T-helper 1 cell treated with Interleukin-12 subunit alpha and Interleukin-12 subunit beta and Interleukin-4 antibody, amounts not matched to agents 30 ng/mL and 1 ng/mL, for 36 hours (primary cell): ENCODE measurements at regions not wholly inside any gene's neighbourhood (a gene's known extent, or its start where the extent isn't known, plus 50 kb on each side); places are given as distances from the start of the nearest gene placed in this dataset.
"Not testable (repeated sequence)": the region's sequence is repeated elsewhere in the genome, so short reads cannot be mapped to it uniquely, and the experiment has no call there.

Experiments used
- intact Hi-C: fragments of 100-400 bp; cut with micrococcal nuclease; formaldehyde crosslinking; loops from one replicate; pipeline ENCODE4 v1.15.1; 2024

DNA sequence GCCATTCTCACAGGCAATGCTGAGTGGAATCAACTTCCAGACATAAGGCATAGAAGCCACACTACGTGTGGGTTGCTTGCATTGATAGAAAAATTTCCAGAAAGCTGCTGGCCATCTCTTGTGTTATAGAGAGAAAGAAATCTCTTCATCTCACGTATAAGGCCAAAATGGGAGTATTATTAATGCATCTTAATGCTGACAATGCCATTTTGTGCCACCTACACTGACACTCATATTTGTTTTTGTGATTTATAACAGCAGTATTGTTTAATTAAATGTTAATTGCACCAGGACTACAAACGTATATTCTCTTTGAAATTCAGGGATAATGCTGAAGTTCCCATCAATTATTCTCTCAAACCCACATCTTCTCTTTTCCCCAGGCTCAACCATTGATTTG, 56.1 kb upstream of the TMEM132D start:
- intact Hi-C loops, result no loop called here

DNA sequence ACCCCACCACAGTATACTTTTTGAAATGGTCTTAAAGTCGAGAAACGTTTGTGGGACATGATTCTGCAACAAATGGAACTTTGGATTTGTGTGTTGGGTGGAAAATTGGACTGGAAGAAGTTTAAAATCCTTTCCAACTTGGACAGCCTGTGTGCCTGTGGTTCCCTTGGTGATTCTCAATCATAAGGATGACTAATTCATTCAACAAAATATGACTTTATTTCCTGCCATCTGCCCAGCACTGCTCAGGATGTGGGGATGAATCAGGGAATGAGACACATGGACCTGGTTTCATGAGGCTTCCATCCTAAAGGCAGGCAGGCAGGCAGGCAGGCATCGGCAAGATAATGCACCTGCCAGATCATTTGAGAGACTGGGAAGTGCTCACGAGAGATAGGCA, 57.3 kb upstream of the TMEM132D start:
- intact Hi-C loops, result no loop called here

DNA sequence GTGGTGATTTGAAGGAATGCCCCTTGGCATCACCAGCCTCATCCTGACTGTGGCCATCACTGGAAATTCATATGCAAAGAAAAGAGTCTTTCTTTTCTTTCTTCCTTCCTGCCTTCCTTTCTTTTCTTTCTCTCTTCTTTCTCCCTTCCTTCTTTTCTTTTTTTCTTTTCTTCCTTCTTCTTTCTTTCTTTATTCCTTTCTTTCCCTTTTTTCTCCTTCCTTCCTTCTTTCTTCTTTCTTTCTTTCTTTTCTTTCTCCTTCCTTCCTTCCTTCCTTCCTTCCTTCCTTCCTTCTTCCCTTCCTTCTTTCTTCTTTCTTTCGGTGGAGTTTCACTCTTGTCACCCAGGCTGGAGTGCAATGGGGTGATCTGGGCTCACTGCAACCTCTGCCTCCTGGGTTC, 58.0 kb upstream of the TMEM132D start:
- intact Hi-C loops, result no loop called here

DNA sequence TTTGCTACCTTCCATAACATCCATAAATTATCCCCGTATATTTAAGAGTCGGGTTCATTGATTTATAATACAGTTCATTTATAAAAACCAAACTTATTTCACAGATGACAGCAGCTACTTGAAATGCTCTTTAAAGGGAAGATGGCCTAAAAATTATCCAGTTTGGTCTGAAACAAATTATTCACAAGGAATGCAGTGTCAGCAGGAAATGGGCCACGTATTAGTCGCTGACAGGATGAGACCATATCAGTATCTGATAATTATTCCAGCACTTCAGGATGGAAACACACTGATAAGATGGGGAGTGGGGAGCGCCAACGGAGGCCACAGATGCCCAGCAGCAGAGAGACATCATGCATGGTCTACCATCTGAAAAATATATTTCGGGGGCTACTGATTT, 60.5 kb upstream of the TMEM132D start:
- intact Hi-C loops, result no loop called here

DNA sequence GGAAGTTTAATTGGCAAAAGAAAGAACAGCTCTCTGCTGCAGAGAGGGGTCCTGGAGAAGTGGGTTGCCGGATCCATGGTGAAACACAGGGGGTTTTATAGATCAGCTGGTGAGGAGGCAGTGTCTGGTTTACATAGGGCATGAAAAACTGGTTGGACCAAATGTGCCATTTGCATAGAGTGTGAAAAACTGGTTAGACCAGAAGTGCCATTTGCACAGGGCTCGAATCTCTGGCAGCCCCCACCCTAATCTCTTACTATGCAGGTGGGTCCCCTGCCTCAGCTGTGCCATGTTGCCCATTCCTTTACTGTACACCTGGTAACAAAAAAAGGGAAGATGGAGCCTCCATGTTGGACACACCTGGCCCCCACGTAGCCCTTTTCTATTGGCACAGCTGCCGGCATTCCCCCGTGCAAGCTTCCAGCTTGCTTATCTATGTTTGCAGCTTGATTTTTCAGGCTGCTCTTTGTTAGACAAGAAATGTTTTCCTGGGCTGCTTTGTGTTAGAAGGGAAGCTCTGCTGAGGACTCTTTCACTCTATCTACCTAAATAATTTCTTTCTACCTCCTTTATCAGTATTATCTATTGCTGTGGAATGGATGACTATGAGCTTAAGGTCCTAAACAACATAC, 61.1 kb upstream of the TMEM132D start:
- intact Hi-C loops, result no loop called here

DNA sequence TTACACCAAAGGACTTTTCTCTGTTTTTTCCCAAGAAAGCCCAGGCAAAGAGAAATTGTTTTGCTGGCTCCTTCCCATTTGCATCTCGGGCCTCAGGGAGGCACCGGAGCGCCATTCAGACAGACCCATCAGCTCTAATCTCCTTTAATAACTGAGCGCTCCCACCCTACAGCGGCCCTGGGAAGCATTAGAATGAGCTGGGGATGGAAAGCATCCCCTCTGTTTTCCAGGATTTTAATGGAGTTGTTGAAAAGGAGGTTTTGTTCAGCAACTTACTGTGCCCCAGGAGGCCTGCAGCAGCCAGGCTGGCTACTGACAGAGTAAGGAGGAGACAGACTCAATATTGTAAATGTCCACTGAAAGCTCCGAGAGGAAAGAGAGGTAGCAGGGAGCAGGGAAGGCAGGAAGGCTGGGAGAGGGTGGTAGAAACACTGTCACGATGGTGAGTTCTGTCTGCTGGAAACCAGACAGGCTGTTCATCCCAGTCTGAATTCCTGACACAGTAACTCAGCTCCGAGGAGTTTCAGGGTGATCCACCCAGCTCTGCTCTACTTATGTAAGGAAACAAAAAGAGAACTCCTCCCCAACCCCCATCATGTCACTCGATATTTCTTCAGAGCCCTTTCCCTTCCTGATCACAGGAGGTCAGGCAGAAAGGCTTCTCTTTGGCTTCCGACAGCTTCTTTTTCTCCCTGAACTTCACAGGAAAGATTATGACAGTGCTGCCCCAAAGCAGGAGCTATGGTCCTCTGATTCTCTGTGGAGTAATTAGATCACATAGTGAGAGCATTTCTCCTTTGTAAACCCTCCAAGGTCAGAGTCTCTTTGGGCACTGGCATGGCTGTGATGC, 62.5 kb upstream of the TMEM132D start:
- intact Hi-C loops, result no loop called here

DNA sequence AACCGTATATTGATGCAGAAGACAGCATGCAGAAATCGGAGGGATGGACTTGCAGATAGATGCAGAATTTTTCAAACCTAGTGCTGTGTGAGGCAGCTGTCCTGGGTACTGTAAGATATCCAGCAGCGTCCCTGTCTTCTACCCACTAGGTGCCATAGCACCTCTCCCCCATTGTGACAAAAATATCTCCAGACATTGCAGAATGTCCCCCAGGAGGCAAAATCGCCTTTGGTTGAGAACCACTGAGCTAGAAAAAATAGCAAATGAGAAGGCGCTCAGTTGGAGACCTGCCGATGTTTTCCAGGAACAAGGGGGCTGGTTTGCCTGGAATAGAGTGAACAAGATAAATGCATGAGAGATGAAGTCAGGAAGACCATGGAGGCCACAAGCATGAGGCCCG, 67.9 kb upstream of the TMEM132D start:
- intact Hi-C loops, result no loop called here

DNA sequence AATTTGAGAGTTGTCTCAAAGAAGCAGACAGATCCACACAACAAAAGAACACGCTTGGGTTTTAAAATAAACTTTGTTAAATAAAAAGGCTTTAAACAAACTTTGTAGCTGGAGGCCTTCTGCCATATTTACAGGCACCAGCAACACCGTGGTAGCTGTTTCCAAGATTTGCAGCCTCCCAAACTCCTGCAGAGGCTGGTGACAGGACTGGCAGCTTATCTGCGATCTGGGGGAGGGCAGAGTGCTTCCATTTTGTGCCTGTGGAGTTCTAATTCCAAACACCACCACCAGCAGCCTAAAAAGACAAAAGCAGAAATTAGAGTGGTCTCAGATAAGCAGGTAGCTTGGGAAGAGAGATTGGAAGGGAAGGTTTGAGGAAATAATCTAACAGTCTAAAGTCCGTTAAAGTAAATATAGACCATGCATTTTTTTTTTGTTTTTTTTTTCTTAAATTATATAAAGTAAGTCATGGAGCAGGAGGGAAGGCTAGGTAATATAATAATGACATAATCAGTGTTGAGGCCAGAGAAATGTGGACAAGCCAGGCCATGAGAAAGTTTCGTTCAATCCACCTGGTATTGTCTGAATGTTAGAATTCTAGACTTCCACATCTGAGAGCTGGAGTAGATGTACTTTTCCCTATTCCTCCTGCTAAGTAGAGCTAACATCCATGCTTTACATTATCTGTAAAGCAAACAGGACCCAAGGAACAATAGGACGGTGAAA, 69.6 kb upstream of the TMEM132D start:
- intact Hi-C loops, result no loop called here

DNA sequence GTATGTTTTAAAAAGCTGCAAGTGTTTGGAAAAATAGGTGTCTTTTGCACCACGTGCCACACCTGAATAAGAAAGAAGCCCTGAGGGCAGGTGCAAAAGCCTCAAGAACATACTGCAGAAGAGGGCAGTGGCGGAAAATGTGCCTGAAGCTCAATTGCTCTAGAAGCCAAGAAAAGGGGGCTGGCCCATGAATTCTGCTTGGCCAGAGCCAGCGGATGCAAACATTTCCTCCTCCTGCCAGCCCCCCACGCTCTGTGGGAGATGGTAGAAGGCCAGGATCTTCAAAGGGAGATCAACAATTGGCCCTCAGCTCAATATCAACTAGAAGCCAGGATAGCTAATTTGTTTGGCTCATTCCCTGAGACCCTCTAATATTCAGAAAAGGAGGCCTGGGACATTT, 80.3 kb upstream of the TMEM132D start:
- intact Hi-C loops, result no loop called here

DNA sequence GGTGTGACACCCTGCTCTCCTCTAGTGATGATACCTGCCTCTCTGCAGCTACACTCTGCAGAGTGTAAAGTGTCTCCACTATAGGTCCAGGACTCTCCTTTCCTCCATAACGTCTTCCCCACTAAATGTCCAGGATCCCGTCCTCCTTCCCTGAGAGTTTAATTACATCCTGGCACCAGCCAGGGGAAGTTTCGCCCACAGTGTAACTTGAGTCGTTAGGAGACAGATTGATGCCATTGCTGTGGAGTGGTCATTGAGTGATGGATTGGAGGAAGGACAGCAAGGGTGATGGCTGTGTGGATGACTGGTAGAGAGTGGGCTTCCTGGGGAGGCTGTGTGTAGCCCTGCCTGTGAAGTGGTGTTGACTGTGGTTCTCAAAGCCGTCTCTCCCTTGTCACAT, 84.0 kb upstream of the TMEM132D start:
- intact Hi-C loops, result no loop called here

DNA sequence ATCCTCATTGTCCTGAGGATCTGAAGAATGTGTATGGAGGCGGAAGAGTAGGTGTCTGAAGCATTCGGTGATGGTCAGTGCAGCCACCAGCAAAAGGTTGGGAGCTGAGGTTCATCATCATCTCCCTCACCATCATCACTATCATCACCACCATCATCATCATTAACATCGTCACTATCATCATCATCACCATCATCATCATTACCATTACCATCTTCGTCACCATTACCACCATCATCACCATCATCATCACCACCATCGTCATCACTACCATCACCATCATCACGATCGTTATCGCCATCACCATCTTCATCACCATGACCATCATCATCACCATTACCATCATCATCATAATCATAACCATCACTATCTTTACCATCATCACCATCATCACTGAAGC, 90.8 kb upstream of the TMEM132D start:
- intact Hi-C loops, result no loop called here

DNA sequence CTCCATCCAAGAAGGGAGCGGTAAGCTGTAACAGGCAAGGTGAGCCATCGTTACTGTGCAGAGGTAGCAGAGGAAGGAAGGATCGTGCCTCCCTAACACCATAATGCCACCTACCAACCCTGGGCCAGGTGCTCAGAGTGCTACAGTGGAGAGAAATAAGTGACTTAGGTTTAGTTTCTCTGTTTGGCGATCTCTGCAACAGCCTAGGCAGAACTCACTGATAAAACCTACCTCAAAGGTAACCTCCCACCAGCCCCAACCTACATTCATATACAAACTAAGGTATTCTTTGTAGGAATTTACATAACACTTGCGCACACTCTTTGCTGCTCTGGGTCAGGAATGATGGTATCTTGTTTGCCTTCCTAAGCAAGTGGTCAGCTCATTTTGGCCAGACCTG, 93.4 kb upstream of the TMEM132D start:
- intact Hi-C loops, result no loop called here

DNA sequence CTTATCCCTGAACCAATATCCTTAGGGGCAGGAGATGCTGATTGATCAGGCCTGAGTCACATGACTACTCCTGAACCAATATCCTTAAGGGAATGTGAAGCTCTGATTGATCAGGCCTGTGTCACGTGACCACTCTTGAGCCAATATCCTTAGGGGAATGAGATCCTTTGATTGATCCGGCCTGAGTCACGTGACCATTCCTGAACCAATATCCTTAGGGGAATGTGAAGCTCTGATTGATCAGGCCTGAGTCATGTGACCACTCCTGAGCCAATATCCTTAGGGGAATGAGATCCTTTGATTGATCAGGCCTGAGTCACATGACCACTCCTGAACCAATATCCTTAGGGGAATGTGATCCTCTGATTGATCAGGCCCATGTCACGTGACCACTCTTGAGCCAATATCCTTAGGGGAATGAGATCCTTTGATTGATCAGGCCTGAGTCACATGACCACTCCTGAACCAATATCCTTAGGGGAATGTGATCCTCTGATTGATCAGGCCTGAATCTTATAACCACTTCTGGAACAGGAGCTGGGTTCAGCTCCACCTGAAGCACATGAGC, 100.6 kb upstream of the TMEM132D start:
- intact Hi-C loops, result not testable (repeated sequence)

DNA sequence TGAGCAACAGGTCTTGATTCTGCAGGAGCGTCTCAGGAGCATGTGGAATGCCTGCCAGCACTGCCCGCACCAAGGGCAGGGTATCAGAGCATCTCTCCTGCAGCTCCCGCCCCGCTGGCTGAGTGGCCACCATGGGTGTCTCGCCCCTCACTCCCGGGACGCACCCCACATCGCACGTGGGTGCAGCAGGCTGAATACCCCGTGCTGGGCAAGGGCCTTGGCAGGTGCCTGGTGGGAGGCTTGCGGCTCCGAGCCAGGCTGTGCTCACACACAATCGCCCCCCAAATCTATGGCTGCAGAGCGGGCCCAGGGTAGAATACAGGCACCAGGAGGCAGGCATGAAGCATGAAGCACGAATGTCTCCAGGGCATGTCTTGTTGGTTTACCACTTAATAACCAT, 103.9 kb upstream of the TMEM132D start:
- intact Hi-C loops, result no loop called here

DNA sequence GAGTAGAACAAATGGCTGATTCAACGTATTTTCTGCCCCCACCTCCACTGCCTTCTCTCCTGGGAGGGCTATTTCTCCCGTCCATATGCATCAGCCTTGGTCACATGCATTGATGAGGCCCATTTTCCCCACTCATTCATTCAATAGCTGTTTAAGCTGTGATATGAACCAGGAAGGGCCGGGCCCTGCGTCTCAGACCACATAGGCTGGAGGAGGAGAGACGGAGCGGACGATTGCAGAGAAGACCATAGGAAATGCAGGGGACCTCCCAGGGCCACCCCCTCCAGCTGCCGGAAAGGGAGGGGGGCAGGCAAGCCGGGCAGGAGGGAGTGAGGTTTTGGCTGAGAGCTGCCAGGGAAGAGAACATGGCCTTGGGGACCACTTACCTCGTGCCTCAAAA, 104.4 kb upstream of the TMEM132D start:
- intact Hi-C loops, result no loop called here

DNA sequence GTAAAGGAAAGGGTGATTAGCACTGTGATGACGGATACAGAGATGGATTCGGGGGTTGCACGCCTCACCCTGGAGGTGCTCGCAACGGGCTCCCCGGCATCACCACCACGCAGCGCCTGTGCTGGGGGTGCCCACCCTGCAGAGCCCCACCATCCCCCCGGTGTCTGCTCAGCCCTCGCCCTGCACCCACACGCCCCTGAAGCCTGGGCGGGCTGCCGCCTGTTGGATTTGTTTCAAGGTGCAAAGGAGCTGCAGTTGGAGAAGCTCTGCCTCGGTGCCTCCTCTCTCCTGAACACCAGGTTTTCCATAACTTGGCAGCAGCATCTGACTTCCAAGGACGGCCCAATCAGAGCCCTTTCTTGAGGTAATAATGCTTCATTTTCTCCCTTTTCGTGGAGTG, 106.1 kb upstream of the TMEM132D start:
- intact Hi-C loops, result loop anchor here (5.0 kb wide), 1 partner anchor 1368 kb away; no protein-coding TSS in a partner anchor

DNA sequence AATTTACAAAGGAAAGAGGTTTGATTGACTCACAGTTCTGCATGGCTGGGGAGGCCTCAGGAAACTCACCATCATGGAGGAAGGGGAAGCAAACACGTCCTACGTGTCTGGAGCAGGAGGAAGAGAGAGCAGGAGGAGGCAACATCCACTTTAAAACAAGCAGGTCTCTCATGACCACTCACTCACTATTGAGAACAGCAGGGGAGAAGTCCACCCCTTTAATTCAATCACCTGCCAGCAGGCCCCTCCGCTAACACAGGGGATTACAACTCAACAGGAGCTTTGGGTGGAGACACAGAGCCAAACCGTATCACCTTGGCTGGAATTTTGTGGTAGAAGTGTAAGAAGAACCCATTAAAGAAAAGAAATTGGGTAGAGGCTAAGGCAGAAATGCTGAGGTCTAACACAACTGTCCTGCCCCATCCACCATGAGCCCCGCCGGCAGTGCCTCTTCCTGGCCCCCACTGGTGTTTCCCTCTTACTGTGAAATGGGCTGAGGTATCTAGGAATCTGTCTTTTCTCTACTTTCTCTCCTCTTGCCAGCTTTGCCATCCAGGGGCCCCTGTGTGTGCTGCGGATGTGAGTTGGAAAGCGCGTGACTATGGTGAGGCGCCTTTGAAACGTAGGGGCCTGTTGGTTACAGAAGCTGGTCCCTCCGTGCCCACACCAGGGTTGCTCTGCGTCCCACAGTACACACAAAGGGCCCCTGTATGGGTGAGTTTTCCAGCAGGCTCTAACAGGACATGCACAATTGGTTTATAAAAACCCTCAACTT, 108.0 kb upstream of the TMEM132D start:
- intact Hi-C loops, result loop anchor here (2.0 to 5.0 kb wide), 2 partner anchors 1229 to 1369 kb away; no protein-coding TSS in a partner anchor

DNA sequence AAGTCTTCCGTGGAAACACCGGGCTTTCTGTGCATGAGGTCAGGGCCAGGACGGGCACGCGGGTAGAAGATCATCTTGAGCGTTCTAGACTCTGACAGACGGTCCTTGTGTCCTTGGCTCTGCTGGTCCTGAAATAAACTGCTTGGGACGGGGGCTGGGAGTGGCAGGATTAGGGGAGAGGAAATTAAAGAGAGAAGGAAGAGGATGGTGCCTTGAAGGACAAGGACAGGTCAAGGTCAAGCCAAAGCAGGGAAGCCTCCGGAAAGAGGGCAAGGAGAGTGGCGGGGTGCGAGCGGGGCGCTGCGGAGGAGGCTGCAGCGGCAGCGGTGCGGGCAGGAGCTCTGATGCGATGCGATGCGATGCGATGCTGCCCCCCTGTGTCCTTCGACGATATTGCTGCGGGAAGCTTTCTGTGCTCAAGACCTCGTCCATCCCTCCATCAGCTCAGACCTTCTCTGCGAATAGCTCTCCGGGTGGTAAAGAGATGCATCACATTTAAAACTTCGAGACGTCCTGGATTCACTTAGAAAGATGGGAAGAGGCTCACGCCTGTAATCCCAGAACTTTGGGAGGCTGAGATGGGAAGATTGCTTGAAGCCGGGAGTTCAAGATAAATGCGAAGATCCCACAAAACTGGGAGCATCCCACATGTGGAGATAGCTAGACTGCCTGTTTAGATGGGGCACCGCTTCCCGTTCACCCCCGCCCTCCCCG, 110.1 kb upstream of the TMEM132D start:
- intact Hi-C loops, result loop anchor here (2.0 to 5.0 kb wide), 3 partner anchors 821 to 1372 kb away; no protein-coding TSS in a partner anchor

DNA sequence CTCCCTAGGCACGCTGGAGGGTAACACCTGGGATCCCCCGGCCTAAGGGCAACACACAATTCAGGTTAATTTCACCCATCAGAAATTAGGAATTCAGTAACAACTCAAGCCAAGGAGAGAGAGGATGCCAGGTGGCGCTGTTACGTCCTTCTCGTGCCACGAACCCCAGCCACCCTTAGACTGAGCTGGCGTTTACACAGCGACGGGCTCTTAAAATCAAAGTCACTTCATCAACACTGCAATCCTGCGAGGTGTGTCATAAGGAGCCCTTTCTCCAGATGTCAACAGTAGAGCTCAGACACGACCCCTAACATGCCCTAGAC, 110.6 kb upstream of the TMEM132D start:
- intact Hi-C loops, result loop anchor here (2.0 to 5.0 kb wide), 2 partner anchors 822 to 1372 kb away; no protein-coding TSS in a partner anchor

DNA sequence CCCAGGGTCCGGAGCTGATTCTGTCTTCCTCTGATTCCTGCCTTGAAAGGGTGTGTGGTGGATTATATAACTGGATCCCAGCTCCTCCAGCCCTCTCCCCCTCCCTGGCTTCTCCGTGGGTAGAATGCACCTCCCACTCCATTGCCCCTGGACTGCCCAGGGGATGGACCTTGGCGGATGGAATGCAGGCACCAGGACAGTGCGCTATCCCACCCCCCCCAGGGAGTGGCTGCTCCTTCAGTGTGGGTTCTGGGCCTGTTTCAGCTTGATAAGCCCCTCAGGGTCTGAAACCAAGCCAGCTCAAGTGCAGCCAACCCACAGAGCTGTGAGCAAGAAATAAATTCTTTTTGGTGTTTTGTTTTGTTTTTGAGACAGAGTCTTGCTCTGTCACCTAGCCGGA, 112.4 kb upstream of the TMEM132D start:
- intact Hi-C loops, result no loop called here

DNA sequence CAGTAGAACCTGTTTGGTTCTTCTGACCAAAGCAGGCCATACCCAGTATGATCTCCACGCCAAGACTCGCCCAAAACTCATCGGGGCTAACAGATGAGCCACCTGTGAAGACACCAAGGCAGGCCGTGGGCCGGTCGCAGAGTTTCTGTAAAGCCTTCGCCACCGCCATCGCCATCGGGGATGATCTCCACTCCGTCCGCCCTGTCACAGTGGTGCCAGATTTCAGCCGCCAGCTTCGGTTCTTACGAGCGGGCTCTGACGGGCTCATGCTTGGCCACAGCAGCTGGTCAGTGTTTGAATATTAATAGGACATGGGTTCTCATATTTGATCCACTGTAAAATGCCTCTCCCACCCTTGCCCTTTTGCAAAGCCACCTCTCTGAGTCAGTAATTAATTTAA, 113.2 kb upstream of the TMEM132D start:
- intact Hi-C loops, result no loop called here
